ENCODE measurements at regions not wholly inside any gene's neighbourhood (a gene's known extent, or its start where the extent isn't known, plus 50 kb on each side); places are given as distances from the start of the nearest gene placed in this dataset.
A peak's percentile ranks its signal among the peaks of the same experiment; 100 is the strongest.

- no peak for DNase-seq
Observed at GRCh38 chr1:164006621-164007020, 552.4 kb upstream of the PBX1 start.

GRCh38 chr1:164017239-164017638 lies 541.7 kb upstream of the PBX1 start:
- no peak for DNase-seq

- no peak for DNase-seq
Observed at GRCh38 chr1:164020391-164020790, 538.6 kb upstream of the PBX1 start.

- no peak for DNase-seq
Observed at GRCh38 chr1:164021813-164022212, 537.2 kb upstream of the PBX1 start.

GRCh38 chr1:164033782-164034181 lies 525.2 kb upstream of the PBX1 start:
- no peak for DNase-seq

- no peak for DNase-seq
Observed at GRCh38 chr1:164040754-164041153, 518.2 kb upstream of the PBX1 start.

- peak; percentile 22 for DNase-seq
Observed at GRCh38 chr1:164051782-164052181, 507.2 kb upstream of the PBX1 start.

- no peak for DNase-seq
Observed at GRCh38 chr1:164054331-164054730, 504.7 kb upstream of the PBX1 start.

GRCh38 chr1:164058198-164058597 lies 500.8 kb upstream of the PBX1 start:
- DNase-seq: no peak

- DNase-seq: no peak
Observed at GRCh38 chr1:164061528-164061927, 497.5 kb upstream of the PBX1 start.

- no peak for DNase-seq
Observed at GRCh38 chr1:164064501-164064900, 494.5 kb upstream of the PBX1 start.

- no peak for DNase-seq
Observed at GRCh38 chr1:164071288-164071687, 487.7 kb upstream of the PBX1 start.

- no peak for DNase-seq
Observed at GRCh38 chr1:164086832-164087231, 472.2 kb upstream of the PBX1 start.

- DNase-seq: no peak
Observed at GRCh38 chr1:164087906-164088453, 471.0 kb upstream of the PBX1 start.

- no peak for DNase-seq
Observed at GRCh38 chr1:164092603-164093353, 466.2 kb upstream of the PBX1 start.

GRCh38 chr1:164093543-164093942 lies 465.4 kb upstream of the PBX1 start:
- DNase-seq: no peak

- no peak for DNase-seq
Observed at GRCh38 chr1:164101802-164102201, 457.2 kb upstream of the PBX1 start.

- DNase-seq: no peak
Observed at GRCh38 chr1:164131949-164132348, 427.0 kb upstream of the PBX1 start.

GRCh38 chr1:164137273-164137925 lies 421.6 kb upstream of the PBX1 start:
- no peak for DNase-seq

GRCh38 chr1:164141797-164142196 lies 417.2 kb upstream of the PBX1 start:
- DNase-seq: no peak

GRCh38 chr1:164154622-164155021 lies 404.4 kb upstream of the PBX1 start:
- no peak for DNase-seq

GRCh38 chr1:164155347-164155746 lies 403.6 kb upstream of the PBX1 start:
- DNase-seq: no peak

GRCh38 chr1:164163289-164163849 lies 395.6 kb upstream of the PBX1 start:
- DNase-seq: no peak

- DNase-seq: no peak
Observed at GRCh38 chr1:164165466-164165865, 393.5 kb upstream of the PBX1 start.

Data from skin of body (tissue), 1 donor.